ENCODE measurements at regions not wholly inside any gene's neighbourhood (a gene's known extent, or its start where the extent isn't known, plus 50 kb on each side); places are given as distances from the start of the nearest gene placed in this dataset.

DNA sequence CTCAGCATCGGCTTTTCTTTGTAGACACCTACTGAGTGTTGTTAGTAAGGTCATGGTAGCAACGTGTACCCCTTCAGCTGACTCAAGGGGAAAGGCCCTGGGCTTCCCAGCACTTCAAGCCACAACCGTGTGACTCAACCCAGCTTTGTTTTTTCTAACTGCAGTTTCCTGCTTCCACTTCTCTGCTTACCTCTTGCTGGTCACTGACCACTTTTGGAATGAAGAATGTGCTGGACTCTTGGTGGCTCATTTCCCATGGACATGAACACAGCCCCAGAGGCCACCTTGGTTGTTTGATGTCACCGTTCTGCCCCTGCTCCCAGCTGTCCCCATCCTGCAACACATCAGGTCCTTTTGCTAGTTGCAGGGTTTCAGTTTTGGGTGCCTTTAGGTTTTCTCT, 69.5 kb upstream of the ZNF438 start:
- TF ChIP-seq POLR2A (IDR thresholded peaks at IDR 0.05; ENCODE audit: low read depth, low read length) (no peak), POLR2AphosphoS5 (IDR thresholded peaks at IDR 0.05; ENCODE audit: low read depth, low read length) (no peak)
